GM23338 (cell line): ENCODE measurements at regions not wholly inside any gene's neighbourhood (a gene's known extent, or its start where the extent isn't known, plus 50 kb on each side); places are given as distances from the start of the nearest gene placed in this dataset.

Experiments used
- CREB1 ChIP-seq: fragments of 250-450 bp; sonication (Bioruptor Pico); IDR thresholded peaks from 2 replicates; pipeline ENCODE4 v1.5.0; 2020; ENCODE audit warnings: low read depth, mild to moderate bottlenecking, moderate library complexity
- EZH2 ChIP-seq: fragments of 200-600 bp; sonication (generic); IDR thresholded peaks from one replicate; pipeline ENCODE4 v1.8.0; 2017; ENCODE audit warnings: antibody characterized with exemption, mild to moderate bottlenecking, low read depth; ENCODE audit not compliant: unreplicated experiment
- EZH2phosphoT487 ChIP-seq: fragments of 200-600 bp; sonication (generic); IDR thresholded peaks from one replicate; pipeline ENCODE4 v1.8.1; 2018; ENCODE audit warnings: antibody characterized with exemption; ENCODE audit not compliant: unreplicated experiment
- JUNB ChIP-seq: IDR thresholded peaks from one replicate; pipeline ENCODE4 v1.6.1; 2016; ENCODE audit warnings: antibody characterized with exemption; ENCODE audit not compliant: unreplicated experiment
- NANOG ChIP-seq: IDR thresholded peaks from 2 replicates; pipeline ENCODE4 v1.6.1; 2016; ENCODE audit warnings: antibody characterized with exemption, borderline replicate concordance
- POLR2AphosphoS5 ChIP-seq: IDR thresholded peaks from 2 replicates; pipeline ENCODE4 v1.6.1; 2016; ENCODE audit warnings: antibody characterized with exemption, low read depth
- STAT1 ChIP-seq: IDR thresholded peaks from one replicate; pipeline ENCODE4 v1.6.1; 2016; ENCODE audit warnings: antibody characterized with exemption; ENCODE audit not compliant: unreplicated experiment
- ZNF114 ChIP-seq: fragments of 250-450 bp; sonication (Bioruptor Pico); IDR thresholded peaks from 2 replicates; pipeline ENCODE4 v1.5.0; 2020; ENCODE audit warnings: mild to moderate bottlenecking, moderate library complexity
- ZNF331 ChIP-seq: fragments of 250-450 bp; sonication (Bioruptor Pico); IDR thresholded peaks from 2 replicates; pipeline ENCODE4 v1.5.0; 2020; ENCODE audit warnings: low read depth, mild to moderate bottlenecking, moderate library complexity
- TF ChIP-seq, protein P1 (sequence below), 2 experiments: fragments of 200-600 bp in 1 of 2; sonication (generic) in 1 of 2; conservative IDR thresholded peaks; 2 replicates each; pipeline versions ENCODE4 v1.5.1 to v1.6.1; 2016 to 2017; ENCODE audit warnings: antibody characterized with exemption in 2 of 2, low read depth in 2 of 2, mild to moderate bottlenecking in 2 of 2, moderate library complexity in 1 of 2
- TF ChIP-seq, protein P2 (sequence below): fragments of 250-450 bp; sonication (Bioruptor Pico); IDR thresholded peaks from 2 replicates; pipeline ENCODE4 v1.5.0; 2020; ENCODE audit warnings: mild to moderate bottlenecking, moderate library complexity
- TF ChIP-seq, protein P3 (sequence below): IDR thresholded peaks from one replicate; pipeline ENCODE4 v1.6.1; 2018; ENCODE audit warnings: antibody characterized with exemption; ENCODE audit not compliant: unreplicated experiment
- TF ChIP-seq, protein P4 (sequence below): IDR thresholded peaks from 2 replicates; pipeline ENCODE4 v1.6.1; 2016; ENCODE audit warnings: antibody characterized with exemption

DNA sequence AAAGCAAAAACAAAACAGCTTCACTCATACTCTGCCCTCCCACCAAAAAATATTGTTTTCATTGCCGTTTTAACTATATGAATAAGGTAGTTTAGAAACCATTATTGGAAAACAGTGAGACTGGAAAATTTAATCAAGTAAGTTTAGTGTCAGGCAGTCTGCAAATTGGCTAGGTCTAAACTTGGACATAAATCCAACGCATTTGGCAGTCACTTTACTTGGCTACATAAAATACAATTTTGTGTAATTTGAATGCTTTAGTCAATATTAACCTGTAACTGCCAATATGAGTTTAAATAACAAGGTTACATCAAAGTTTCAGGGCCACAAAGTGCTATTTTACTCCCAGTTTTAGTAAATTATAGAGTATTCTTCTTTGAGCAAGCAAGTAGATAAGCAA lies 202.3 kb upstream of the SLC38A2 start:
- TF ChIP-seq, protein P1, sequence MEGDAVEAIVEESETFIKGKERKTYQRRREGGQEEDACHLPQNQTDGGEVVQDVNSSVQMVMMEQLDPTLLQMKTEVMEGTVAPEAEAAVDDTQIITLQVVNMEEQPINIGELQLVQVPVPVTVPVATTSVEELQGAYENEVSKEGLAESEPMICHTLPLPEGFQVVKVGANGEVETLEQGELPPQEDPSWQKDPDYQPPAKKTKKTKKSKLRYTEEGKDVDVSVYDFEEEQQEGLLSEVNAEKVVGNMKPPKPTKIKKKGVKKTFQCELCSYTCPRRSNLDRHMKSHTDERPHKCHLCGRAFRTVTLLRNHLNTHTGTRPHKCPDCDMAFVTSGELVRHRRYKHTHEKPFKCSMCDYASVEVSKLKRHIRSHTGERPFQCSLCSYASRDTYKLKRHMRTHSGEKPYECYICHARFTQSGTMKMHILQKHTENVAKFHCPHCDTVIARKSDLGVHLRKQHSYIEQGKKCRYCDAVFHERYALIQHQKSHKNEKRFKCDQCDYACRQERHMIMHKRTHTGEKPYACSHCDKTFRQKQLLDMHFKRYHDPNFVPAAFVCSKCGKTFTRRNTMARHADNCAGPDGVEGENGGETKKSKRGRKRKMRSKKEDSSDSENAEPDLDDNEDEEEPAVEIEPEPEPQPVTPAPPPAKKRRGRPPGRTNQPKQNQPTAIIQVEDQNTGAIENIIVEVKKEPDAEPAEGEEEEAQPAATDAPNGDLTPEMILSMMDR (conservative IDR thresholded peaks at IDR 0.05; ENCODE audit: low read depth in 2 of 2): no peak
- TF ChIP-seq POLR2AphosphoS5 (no peak), EZH2 (no peak), CREB1 (CRISPR knock-in tag) (no peak), EZH2phosphoT487 (no peak), STAT1 (no peak), ZNF114 (CRISPR knock-in tag) (no peak), JUNB (no peak), ZNF331 (CRISPR knock-in tag) (no peak), NANOG (no peak)
- TF ChIP-seq, protein P2, sequence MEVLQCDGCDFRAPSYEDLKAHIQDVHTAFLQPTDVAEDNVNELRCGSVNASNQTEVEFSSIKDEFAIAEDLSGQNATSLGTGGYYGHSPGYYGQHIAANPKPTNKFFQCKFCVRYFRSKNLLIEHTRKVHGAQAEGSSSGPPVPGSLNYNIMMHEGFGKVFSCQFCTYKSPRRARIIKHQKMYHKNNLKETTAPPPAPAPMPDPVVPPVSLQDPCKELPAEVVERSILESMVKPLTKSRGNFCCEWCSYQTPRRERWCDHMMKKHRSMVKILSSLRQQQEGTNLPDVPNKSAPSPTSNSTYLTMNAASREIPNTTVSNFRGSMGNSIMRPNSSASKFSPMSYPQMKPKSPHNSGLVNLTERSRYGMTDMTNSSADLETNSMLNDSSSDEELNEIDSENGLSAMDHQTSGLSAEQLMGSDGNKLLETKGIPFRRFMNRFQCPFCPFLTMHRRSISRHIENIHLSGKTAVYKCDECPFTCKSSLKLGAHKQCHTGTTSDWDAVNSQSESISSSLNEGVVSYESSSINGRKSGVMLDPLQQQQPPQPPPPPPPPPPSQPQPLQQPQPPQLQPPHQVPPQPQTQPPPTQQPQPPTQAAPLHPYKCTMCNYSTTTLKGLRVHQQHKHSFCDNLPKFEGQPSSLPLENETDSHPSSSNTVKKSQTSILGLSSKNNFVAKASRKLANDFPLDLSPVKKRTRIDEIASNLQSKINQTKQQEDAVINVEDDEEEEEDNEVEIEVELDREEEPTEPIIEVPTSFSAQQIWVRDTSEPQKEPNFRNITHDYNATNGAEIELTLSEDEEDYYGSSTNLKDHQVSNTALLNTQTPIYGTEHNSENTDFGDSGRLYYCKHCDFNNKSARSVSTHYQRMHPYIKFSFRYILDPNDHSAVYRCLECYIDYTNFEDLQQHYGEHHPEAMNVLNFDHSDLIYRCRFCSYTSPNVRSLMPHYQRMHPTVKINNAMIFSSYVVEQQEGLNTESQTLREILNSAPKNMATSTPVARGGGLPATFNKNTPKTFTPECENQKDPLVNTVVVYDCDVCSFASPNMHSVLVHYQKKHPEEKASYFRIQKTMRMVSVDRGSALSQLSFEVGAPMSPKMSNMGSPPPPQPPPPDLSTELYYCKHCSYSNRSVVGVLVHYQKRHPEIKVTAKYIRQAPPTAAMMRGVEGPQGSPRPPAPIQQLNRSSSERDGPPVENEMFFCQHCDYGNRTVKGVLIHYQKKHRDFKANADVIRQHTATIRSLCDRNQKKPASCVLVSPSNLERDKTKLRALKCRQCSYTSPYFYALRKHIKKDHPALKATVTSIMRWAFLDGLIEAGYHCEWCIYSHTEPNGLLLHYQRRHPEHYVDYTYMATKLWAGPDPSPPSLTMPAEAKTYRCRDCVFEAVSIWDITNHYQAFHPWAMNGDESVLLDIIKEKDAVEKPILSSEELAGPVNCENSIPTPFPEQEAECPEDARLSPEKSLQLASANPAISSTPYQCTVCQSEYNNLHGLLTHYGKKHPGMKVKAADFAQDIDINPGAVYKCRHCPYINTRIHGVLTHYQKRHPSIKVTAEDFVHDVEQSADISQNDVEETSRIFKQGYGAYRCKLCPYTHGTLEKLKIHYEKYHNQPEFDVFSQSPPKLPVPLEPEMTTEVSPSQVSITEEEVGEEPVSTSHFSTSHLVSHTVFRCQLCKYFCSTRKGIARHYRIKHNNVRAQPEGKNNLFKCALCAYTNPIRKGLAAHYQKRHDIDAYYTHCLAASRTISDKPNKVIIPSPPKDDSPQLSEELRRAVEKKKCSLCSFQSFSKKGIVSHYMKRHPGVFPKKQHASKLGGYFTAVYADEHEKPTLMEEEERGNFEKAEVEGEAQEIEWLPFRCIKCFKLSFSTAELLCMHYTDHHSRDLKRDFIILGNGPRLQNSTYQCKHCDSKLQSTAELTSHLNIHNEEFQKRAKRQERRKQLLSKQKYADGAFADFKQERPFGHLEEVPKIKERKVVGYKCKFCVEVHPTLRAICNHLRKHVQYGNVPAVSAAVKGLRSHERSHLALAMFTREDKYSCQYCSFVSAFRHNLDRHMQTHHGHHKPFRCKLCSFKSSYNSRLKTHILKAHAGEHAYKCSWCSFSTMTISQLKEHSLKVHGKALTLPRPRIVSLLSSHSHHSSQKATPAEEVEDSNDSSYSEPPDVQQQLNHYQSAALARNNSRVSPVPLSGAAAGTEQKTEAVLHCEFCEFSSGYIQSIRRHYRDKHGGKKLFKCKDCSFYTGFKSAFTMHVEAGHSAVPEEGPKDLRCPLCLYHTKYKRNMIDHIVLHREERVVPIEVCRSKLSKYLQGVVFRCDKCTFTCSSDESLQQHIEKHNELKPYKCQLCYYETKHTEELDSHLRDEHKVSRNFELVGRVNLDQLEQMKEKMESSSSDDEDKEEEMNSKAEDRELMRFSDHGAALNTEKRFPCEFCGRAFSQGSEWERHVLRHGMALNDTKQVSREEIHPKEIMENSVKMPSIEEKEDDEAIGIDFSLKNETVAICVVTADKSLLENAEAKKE (CRISPR knock-in tag): no peak
- TF ChIP-seq, protein P3, sequence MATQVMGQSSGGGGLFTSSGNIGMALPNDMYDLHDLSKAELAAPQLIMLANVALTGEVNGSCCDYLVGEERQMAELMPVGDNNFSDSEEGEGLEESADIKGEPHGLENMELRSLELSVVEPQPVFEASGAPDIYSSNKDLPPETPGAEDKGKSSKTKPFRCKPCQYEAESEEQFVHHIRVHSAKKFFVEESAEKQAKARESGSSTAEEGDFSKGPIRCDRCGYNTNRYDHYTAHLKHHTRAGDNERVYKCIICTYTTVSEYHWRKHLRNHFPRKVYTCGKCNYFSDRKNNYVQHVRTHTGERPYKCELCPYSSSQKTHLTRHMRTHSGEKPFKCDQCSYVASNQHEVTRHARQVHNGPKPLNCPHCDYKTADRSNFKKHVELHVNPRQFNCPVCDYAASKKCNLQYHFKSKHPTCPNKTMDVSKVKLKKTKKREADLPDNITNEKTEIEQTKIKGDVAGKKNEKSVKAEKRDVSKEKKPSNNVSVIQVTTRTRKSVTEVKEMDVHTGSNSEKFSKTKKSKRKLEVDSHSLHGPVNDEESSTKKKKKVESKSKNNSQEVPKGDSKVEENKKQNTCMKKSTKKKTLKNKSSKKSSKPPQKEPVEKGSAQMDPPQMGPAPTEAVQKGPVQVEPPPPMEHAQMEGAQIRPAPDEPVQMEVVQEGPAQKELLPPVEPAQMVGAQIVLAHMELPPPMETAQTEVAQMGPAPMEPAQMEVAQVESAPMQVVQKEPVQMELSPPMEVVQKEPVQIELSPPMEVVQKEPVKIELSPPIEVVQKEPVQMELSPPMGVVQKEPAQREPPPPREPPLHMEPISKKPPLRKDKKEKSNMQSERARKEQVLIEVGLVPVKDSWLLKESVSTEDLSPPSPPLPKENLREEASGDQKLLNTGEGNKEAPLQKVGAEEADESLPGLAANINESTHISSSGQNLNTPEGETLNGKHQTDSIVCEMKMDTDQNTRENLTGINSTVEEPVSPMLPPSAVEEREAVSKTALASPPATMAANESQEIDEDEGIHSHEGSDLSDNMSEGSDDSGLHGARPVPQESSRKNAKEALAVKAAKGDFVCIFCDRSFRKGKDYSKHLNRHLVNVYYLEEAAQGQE: no peak
- TF ChIP-seq, protein P4, sequence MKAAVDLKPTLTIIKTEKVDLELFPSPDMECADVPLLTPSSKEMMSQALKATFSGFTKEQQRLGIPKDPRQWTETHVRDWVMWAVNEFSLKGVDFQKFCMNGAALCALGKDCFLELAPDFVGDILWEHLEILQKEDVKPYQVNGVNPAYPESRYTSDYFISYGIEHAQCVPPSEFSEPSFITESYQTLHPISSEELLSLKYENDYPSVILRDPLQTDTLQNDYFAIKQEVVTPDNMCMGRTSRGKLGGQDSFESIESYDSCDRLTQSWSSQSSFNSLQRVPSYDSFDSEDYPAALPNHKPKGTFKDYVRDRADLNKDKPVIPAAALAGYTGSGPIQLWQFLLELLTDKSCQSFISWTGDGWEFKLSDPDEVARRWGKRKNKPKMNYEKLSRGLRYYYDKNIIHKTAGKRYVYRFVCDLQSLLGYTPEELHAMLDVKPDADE: no peak
